Coronary artery (tissue), 2 donors: ENCODE measurements at regions not wholly inside any gene's neighbourhood (a gene's known extent, or its start where the extent isn't known, plus 50 kb on each side); places are given as distances from the start of the nearest gene placed in this dataset.

Experiments
- DNase-seq: peaks from one replicate; pipeline ENCODE4 v3.0.0-alpha.2; 2017; ENCODE audit warnings: low spot score
- H3K27ac ChIP-seq, 2 donors: fragments of 200-600 bp; sonication (generic); one replicate each; pipeline ENCODE4 v1.5.1; 2016 to 2019
- H3K4me3 ChIP-seq: fragments of 200-600 bp; sonication (generic); 2 replicates; pipeline ENCODE4 v1.5.1; 2016; ENCODE audit warnings: mild to moderate bottlenecking, moderate library complexity
- TF ChIP-seq, protein P1 (sequence below): fragments of 200-600 bp; sonication (generic); IDR thresholded peaks from one replicate; pipeline ENCODE4 v1.5.1; 2019; ENCODE audit warnings: antibody characterized with exemption

DNA sequence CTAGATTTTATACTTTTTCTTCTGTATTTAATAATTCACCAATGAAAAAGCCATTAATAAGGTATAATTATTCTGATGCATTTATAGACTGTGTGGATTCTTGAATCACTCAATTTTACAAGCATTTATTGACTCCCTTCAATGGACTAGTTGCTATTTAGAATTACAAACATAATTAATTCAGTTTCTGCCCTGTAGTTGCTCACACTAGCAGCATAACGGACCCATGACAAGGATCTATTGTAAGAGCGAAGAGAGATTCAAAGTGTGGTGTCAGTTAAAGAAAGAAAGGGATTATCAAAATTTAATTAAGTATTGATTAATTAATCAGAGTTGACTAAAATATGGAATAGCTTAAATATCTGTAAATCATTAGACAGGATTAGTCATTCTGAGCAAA is 602.6 kb upstream of the PTCHD4 start:
- Histone ChIP-seq H3K4me3 (no peak overlapping the region), H3K27ac (no peak overlapping the region)
- TF ChIP-seq, protein P1, sequence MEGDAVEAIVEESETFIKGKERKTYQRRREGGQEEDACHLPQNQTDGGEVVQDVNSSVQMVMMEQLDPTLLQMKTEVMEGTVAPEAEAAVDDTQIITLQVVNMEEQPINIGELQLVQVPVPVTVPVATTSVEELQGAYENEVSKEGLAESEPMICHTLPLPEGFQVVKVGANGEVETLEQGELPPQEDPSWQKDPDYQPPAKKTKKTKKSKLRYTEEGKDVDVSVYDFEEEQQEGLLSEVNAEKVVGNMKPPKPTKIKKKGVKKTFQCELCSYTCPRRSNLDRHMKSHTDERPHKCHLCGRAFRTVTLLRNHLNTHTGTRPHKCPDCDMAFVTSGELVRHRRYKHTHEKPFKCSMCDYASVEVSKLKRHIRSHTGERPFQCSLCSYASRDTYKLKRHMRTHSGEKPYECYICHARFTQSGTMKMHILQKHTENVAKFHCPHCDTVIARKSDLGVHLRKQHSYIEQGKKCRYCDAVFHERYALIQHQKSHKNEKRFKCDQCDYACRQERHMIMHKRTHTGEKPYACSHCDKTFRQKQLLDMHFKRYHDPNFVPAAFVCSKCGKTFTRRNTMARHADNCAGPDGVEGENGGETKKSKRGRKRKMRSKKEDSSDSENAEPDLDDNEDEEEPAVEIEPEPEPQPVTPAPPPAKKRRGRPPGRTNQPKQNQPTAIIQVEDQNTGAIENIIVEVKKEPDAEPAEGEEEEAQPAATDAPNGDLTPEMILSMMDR: no peak
- DNase-seq: no peak

DNA sequence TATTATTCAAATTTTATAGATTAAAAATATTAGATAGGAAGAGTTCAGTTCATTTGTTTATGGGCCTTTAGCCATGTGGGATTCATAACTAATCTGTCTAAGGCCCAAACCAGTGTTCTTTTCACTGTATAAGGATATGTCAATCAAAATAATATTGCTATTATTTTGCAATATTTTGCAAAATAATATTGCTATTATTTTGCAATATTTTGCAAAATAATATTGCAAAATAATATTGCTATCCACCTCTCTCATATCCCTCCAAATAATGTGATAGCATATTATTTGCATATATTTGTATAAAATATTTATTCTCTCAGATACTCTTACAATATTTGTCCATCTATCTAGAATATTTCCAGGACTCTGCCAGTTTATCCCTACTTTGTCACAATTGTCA is 595.3 kb upstream of the PTCHD4 start:
- H3K27ac ChIP-seq: no peak overlapping the region
- DNase-seq: no peak
- TF ChIP-seq, protein P1: no peak
- H3K4me3 ChIP-seq: no peak overlapping the region

DNA sequence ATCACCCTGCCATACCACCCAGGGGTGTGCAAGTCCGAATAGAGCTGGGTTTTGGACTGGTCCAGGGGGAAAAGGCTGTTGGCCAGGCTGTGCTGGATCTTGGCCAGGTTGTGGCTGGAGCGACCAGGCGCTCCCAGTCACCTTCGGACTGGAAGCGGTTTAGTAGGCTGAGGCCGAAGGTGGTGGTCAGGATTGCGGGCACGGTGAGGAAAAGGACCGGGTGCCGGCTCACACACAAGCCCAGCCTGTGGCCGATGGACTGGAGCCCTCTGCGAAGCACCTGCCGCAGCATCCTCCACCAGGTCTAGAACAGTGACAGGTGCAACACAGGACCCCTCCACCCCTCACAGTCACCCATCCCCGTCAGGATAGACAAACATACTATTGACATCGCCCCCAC is 590.6 kb upstream of the PTCHD4 start:
- TF ChIP-seq, protein P1: no peak

DNA sequence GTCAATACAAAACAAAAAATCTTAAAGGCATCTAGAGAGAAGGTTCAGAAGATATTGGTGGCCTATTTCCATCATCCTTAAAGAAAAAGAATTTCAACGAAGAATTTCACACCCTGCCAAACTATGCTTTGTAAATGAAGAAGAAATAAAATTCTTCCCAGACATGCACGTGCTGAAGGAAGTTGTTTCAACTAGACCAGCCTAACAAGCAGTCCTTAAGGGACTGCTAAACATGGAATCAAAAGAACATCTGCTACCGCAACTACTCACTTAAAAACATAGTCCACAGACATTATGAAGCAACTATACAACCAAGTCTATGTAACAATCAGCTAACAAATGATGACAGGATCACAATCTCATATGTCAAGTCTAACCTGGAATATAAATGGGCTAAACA is 584.9 kb upstream of the PTCHD4 start:
- no peak for DNase-seq
- H3K27ac ChIP-seq: no peak overlapping the region
- no peak overlapping the region for H3K4me3 ChIP-seq
- TF ChIP-seq, protein P1: no peak

More for the DNA sequence above, 590.6 kb upstream of the PTCHD4 start:
- no peak for DNase-seq
- no peak overlapping the region for H3K27ac ChIP-seq
- H3K4me3 ChIP-seq: no peak overlapping the region

DNA sequence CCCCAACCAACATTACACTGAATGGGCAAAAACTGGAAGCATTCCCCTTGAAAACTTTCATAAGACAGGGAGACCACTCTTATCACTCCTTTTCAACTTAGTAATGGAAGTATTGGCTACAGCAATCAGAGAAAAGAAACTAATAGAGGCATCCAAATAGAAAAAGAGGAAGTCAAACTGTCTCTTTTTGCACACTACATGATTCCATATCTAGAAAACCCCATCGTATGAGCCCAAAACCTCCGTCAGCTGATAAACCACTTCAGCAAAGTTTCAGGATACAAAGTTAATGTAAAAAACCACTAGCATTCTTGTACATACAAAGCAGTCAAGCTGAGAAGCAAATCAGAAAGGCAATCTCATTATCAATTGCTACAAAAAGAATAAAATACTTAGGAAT is 580.4 kb upstream of the PTCHD4 start:
- no peak overlapping the region for H3K4me3 ChIP-seq
- DNase-seq: no peak
- TF ChIP-seq, protein P1: no peak
- H3K27ac ChIP-seq: no peak overlapping the region

DNA sequence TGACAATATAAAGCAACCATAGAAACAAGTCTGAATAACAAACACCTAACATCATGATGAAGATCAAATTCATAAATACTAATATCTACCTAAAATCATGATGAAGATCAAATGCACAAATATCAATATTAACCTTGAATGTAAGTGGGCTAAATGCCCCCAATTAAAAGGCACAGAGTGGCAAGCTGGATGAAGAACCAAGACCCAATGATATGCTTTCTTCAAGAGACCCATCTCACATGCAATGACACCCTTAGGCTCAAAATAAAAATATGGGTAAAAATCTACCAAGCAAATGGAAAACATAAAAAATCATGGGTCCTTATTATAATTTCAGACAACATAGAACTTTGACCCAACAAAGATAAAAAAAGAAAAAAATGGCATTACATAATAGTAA is 578.5 kb upstream of the PTCHD4 start:
- DNase-seq: no peak
- Histone ChIP-seq H3K27ac (no peak overlapping the region), H3K4me3 (no peak overlapping the region)
- TF ChIP-seq, protein P1: no peak

DNA sequence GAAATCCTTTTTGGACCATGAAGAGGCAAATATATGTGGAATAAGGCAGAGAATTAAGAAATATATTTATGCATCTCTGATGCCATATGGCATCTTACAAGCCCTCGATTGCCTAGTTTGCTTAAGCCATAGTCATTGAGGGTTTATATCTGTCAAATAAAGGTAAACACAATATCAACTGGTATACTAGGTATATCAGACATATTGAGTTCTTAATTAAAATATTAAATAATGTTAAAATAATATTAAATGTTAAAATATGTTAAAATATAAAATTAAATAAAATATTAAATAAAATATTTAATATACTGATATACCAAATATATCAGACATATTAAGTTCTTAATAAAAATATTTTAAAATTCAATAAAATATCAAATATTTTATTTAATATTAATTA is 567.4 kb upstream of the PTCHD4 start:
- H3K4me3 ChIP-seq: no peak overlapping the region
- TF ChIP-seq, protein P1: no peak
- H3K27ac ChIP-seq: no peak overlapping the region
- no peak for DNase-seq
